ENCODE measurements at regions not wholly inside any gene's neighbourhood (a gene's known extent, or its start where the extent isn't known, plus 50 kb on each side); places are given as distances from the start of the nearest gene placed in this dataset.

- no peak for DNase-seq
Measured at GRCh38 chr4:177052211-177052934, 257.3 kb upstream of the NEIL3 start.

GRCh38 chr4:177057186-177057585 is 252.5 kb upstream of the NEIL3 start:
- peak; percentile 49 for DNase-seq

GRCh38 chr4:177064116-177064515 is 245.6 kb upstream of the NEIL3 start:
- DNase-seq = no peak

- DNase-seq = no peak
Measured at GRCh38 chr4:177064729-177065394, 244.8 kb upstream of the NEIL3 start.

- DNase-seq = no peak
Measured at GRCh38 chr4:177066746-177067145, 242.9 kb upstream of the NEIL3 start.

- no peak for DNase-seq
Measured at GRCh38 chr4:177070533-177071058, 239.1 kb upstream of the NEIL3 start.

- no peak for DNase-seq
Measured at GRCh38 chr4:177077095-177077971, 232.3 kb upstream of the NEIL3 start.

GRCh38 chr4:177079327-177079726 is 230.3 kb upstream of the NEIL3 start:
- no peak for DNase-seq

GRCh38 chr4:177080388-177080787 is 229.3 kb upstream of the NEIL3 start:
- DNase-seq = no peak

- DNase-seq = no peak
Measured at GRCh38 chr4:177087060-177087459, 222.6 kb upstream of the NEIL3 start.

GRCh38 chr4:177087499-177087898 is 222.2 kb upstream of the NEIL3 start:
- no peak for DNase-seq

GRCh38 chr4:177091515-177091914 is 218.2 kb upstream of the NEIL3 start:
- DNase-seq = no peak

GRCh38 chr4:177092807-177093206 is 216.9 kb upstream of the NEIL3 start:
- no peak for DNase-seq

GRCh38 chr4:177093964-177094363 is 215.7 kb upstream of the NEIL3 start:
- DNase-seq = no peak

GRCh38 chr4:177097291-177097690 is 212.4 kb upstream of the NEIL3 start:
- DNase-seq = no peak

GRCh38 chr4:177099211-177099610 is 210.5 kb upstream of the NEIL3 start:
- DNase-seq = no peak

- no peak for DNase-seq
Measured at GRCh38 chr4:177100307-177100706, 209.4 kb upstream of the NEIL3 start.

GRCh38 chr4:177103619-177104018 is 206.1 kb upstream of the NEIL3 start:
- no peak for DNase-seq

- no peak for DNase-seq
Measured at GRCh38 chr4:177105536-177105935, 204.1 kb upstream of the NEIL3 start.

GRCh38 chr4:177107288-177107921 is 202.3 kb upstream of the NEIL3 start:
- no peak for DNase-seq

- DNase-seq = no peak
Measured at GRCh38 chr4:177108708-177109107, 201.0 kb upstream of the NEIL3 start.

- DNase-seq = no peak
Measured at GRCh38 chr4:177109769-177110168, 199.9 kb upstream of the NEIL3 start.

GRCh38 chr4:177116161-177116560 is 193.5 kb upstream of the NEIL3 start:
- DNase-seq = no peak
